IMR-90 (cell line): ENCODE measurements at regions not wholly inside any gene's neighbourhood (a gene's known extent, or its start where the extent isn't known, plus 50 kb on each side); places are given as distances from the start of the nearest gene placed in this dataset.

Source experiments
- ATAC-seq: fragments of 200-7000 bp; cut with Tn5 transposase; 2 replicates; pipeline ENCODE4 v1.9.1; 2020; ENCODE audit warnings: low read depth, mild to moderate bottlenecking, moderate library complexity
- BruUV-seq: library from RNA; stranded (reverse); fragments of 400-500 nt; replicated peaks from 2 replicates; lab custom pipeline; 2021; lab: Mats Ljungman, UMichigan
- CTCF ChIA-PET: fragments of 300-600 bp; formaldehyde crosslinking; extraction: SDS; loops from one replicate; lab custom pipeline; 2021; ENCODE audit warnings: antibody characterized with exemption; lab: Yijun Ruan, JAX
- POLR2A ChIA-PET: fragments of 300-600 bp; sonication (Branson Sonifier 250); formaldehyde crosslinking; loops from one replicate; lab custom pipeline; 2022; ENCODE audit warnings: antibody characterized with exemption; ENCODE audit not compliant: unreplicated experiment; lab: Charles Lee
- DNase-seq: peaks from one replicate; pipeline ENCODE4 v3.0.0; 2013
- H2AFZ ChIP-seq: replicated peaks from 2 replicates; pipeline ENCODE3; 2013; ENCODE audit warnings: low read length, mild to moderate bottlenecking; ENCODE audit not compliant: poor library complexity
- H2AK5ac ChIP-seq: 2 replicates; pipeline ENCODE4 v1.6.1; 2013; ENCODE audit warnings: low read depth, low read length, inconsistent platforms
- H2AK9ac ChIP-seq: replicated peaks from 2 replicates; pipeline ENCODE3; 2013; ENCODE audit warnings: mild to moderate bottlenecking, low read depth, low read length, moderate library complexity; ENCODE audit not compliant: poor library complexity
- H2BK120ac ChIP-seq: 2 replicates; pipeline ENCODE4 v1.6.1; 2013; ENCODE audit warnings: low read depth, low read length, inconsistent platforms
- H2BK15ac ChIP-seq: 3 replicates; pipeline ENCODE4 v1.6.1; 2013; ENCODE audit warnings: low read depth, low read length, inconsistent platforms
- H2BK20ac ChIP-seq: 2 replicates; pipeline ENCODE4 v1.6.1; 2013; ENCODE audit warnings: low read depth, mild to moderate bottlenecking, inconsistent platforms, low read length, moderate library complexity
- H2BK5ac ChIP-seq: 2 replicates; pipeline ENCODE4 v1.6.1; 2013; ENCODE audit warnings: mild to moderate bottlenecking, low read depth, low read length, inconsistent platforms; ENCODE audit not compliant: poor library complexity, severe bottlenecking
- H3K14ac ChIP-seq: replicated peaks from 2 replicates; pipeline ENCODE4 v1.6.1; 2013; ENCODE audit warnings: low read depth, low read length, inconsistent platforms
- H3K18ac ChIP-seq: 2 replicates; pipeline ENCODE4 v1.6.1; 2013; ENCODE audit warnings: low read depth, low read length, control low read depth
- H3K23ac ChIP-seq: 2 replicates; pipeline ENCODE4 v1.6.1; 2013; ENCODE audit warnings: low read depth, low read length, inconsistent platforms
- H3K27ac ChIP-seq: 2 replicates; pipeline ENCODE4 v1.5.1; 2013; ENCODE audit warnings: mild to moderate bottlenecking, control low read depth, low read length; ENCODE audit not compliant: insufficient read depth
- H3K27me3 ChIP-seq: 2 replicates; pipeline ENCODE4 v1.6.1; 2013; ENCODE audit warnings: low read length; ENCODE audit not compliant: control insufficient read depth, insufficient read depth
- H3K36me3 ChIP-seq: 2 replicates; pipeline ENCODE4 v1.6.1; 2013; ENCODE audit warnings: low read length, mixed read lengths; ENCODE audit not compliant: control insufficient read depth, insufficient read depth
- H3K4ac ChIP-seq: 2 replicates; pipeline ENCODE4 v1.6.1; 2013; ENCODE audit warnings: low read depth, low read length, inconsistent platforms
- H3K4me1 ChIP-seq: 2 replicates; pipeline ENCODE4 v1.6.1; 2013; ENCODE audit warnings: low read length, mixed read lengths; ENCODE audit not compliant: control insufficient read depth, insufficient read depth
- H3K4me2 ChIP-seq: 2 replicates; pipeline ENCODE4 v1.6.1; 2013; ENCODE audit warnings: low read depth, mild to moderate bottlenecking, control low read depth, low read length, moderate library complexity
- H3K4me3 ChIP-seq: 2 replicates; pipeline ENCODE4 v1.5.1; 2013; ENCODE audit warnings: low read depth, mild to moderate bottlenecking, control low read depth, low read length, moderate library complexity; ENCODE audit not compliant: insufficient read depth
- H3K56ac ChIP-seq: 2 replicates; pipeline ENCODE4 v1.6.1; 2013; ENCODE audit warnings: low read length, inconsistent platforms; ENCODE audit not compliant: insufficient read depth; ENCODE audit errors: extremely low read depth
- H3K79me1 ChIP-seq, 2 experiments: 2 replicates each; pipeline ENCODE4 v1.6.1; 2013; ENCODE audit warnings: low read length in 2 of 2, inconsistent platforms in 1 of 2, low read depth in 1 of 2
- H3K9ac ChIP-seq: 2 replicates; pipeline ENCODE4 v1.6.1; 2013; ENCODE audit warnings: low read depth, low read length, control low read depth
- H3K9me1 ChIP-seq: 2 replicates; pipeline ENCODE4 v1.6.1; 2013; ENCODE audit warnings: low read length, inconsistent platforms; ENCODE audit not compliant: insufficient read depth
- H3K9me3 ChIP-seq: 2 replicates; pipeline ENCODE4 v1.6.1; 2013; ENCODE audit warnings: low read length; ENCODE audit not compliant: control insufficient read depth, insufficient read depth
- H4K20me1 ChIP-seq: 2 replicates; pipeline ENCODE4 v1.6.1; 2013; ENCODE audit warnings: low read length, inconsistent platforms; ENCODE audit not compliant: insufficient read depth
- H4K5ac ChIP-seq: 2 replicates; pipeline ENCODE4 v1.6.1; 2013; ENCODE audit warnings: mild to moderate bottlenecking, low read depth, low read length, control low read depth
- H4K8ac ChIP-seq, 2 experiments: 2 replicates each; pipeline ENCODE4 v1.6.1; 2013; ENCODE audit warnings: low read depth in 2 of 2, low read length in 2 of 2, control low read depth in 1 of 2, inconsistent platforms in 1 of 2
- H4K91ac ChIP-seq: 2 replicates; pipeline ENCODE4 v1.6.1; 2013; ENCODE audit warnings: low read depth, low read length, inconsistent platforms; ENCODE audit not compliant: insufficient read depth
- BHLHE40 ChIP-seq: fragments of 150-350 bp; IDR thresholded peaks from 2 replicates; pipeline ENCODE4 v1.6.1; 2016; ENCODE audit warnings: mild to moderate bottlenecking, low read depth, low read length
- CEBPB ChIP-seq: IDR thresholded peaks from 2 replicates; pipeline ENCODE4 v1.6.1; 2012; ENCODE audit warnings: low read depth, low read length, improper control_type of control experiment
- CTCF ChIP-seq: conservative IDR thresholded peaks from 2 replicates; pipeline ENCODE4 v1.5.1; 2012; ENCODE audit warnings: mild to moderate bottlenecking, low read depth, low read length, improper control_type of control experiment
- ELK1 ChIP-seq: fragments of 150-350 bp; IDR thresholded peaks from 2 replicates; pipeline ENCODE4 v1.6.1; 2016; ENCODE audit warnings: low read depth, mild to moderate bottlenecking, low read length, moderate library complexity, borderline replicate concordance
- FOS ChIP-seq: fragments of 150-350 bp; IDR thresholded peaks from 2 replicates; pipeline ENCODE4 v1.6.1; 2016; ENCODE audit warnings: low read depth, low read length
- MAFK ChIP-seq: IDR thresholded peaks from 2 replicates; pipeline ENCODE4 v1.6.1; 2012; ENCODE audit warnings: low read depth, low read length, improper control_type of control experiment
- MAZ ChIP-seq: IDR thresholded peaks from 2 replicates; pipeline ENCODE4 v1.6.1; 2012; ENCODE audit warnings: low read depth, mild to moderate bottlenecking, low read length, improper control_type of control experiment, moderate library complexity, borderline replicate concordance
- MXI1 ChIP-seq: IDR thresholded peaks from 2 replicates; pipeline ENCODE4 v1.6.1; 2012; ENCODE audit warnings: low read depth, mild to moderate bottlenecking, low read length, moderate library complexity, borderline replicate concordance
- NFE2L2 ChIP-seq: fragments of 150-350 bp; IDR thresholded peaks from 2 replicates; pipeline ENCODE4 v1.6.1; 2016; ENCODE audit warnings: low read depth, mild to moderate bottlenecking, low read length
- POLR2A ChIP-seq: IDR thresholded peaks from 2 replicates; pipeline ENCODE4 v1.6.1; 2012; ENCODE audit warnings: mild to moderate bottlenecking, low read depth, low read length
- RAD21 ChIP-seq: IDR thresholded peaks from 2 replicates; pipeline ENCODE4 v1.6.1; 2012; ENCODE audit warnings: low read length, improper control_type of control experiment
- RCOR1 ChIP-seq: IDR thresholded peaks from 2 replicates; pipeline ENCODE4 v1.6.1; 2012; ENCODE audit warnings: mild to moderate bottlenecking, low read length, improper control_type of control experiment; ENCODE audit not compliant: insufficient replicate concordance
- RFX5 ChIP-seq: IDR thresholded peaks from 2 replicates; pipeline ENCODE4 v1.8.0; 2012; ENCODE audit warnings: low read depth, mild to moderate bottlenecking, low read length, moderate library complexity
- SMC3 ChIP-seq: fragments of 150-350 bp; IDR thresholded peaks from 2 replicates; pipeline ENCODE4 v1.6.1; 2016; ENCODE audit warnings: low read depth, mild to moderate bottlenecking, antibody characterized with exemption, low read length, moderate library complexity
- USF2 ChIP-seq: fragments of 150-350 bp; IDR thresholded peaks from 2 replicates; pipeline ENCODE4 v1.6.1; 2017; ENCODE audit warnings: mild to moderate bottlenecking, antibody characterized with exemption, low read length, low read depth
- WGBS, 2 experiments: methylation state at CpG; one replicate each; pipeline versions ENCODE4 v1.1.5 to v1.1.7; 2013; ENCODE audit warnings: missing lambda C conversion rate in 2 of 2; ENCODE audit not compliant: insufficient read length in 1 of 2; ENCODE audit errors: extremely low coverage in 2 of 2; 5-methylcytosine and 5-hydroxymethylcytosine counted together
- dilution Hi-C: fragments of 300-500 bp; cut with HindIII; formaldehyde crosslinking; loops from one replicate; pipeline ENCODE4 v1.14.3; 2018; ENCODE audit warnings: low sequenced_read_pairs; ENCODE audit not compliant: unreplicated experiment
- in situ Hi-C: fragments of 300-500 bp; cut with MboI; formaldehyde crosslinking; loops from 3 replicates; pipeline ENCODE4 v1.14.3; 2019; ENCODE audit warnings: low sequenced_read_pairs, inconsistent platforms, mixed read lengths
- intact Hi-C: fragments of 100-400 bp; cut with micrococcal nuclease; formaldehyde crosslinking; loops from 2 replicates; pipeline ENCODE4 v1.10.0; 2022

GRCh38 chr6:71737953-71738352, 148.4 kb upstream of the RIMS1 start:
- ATAC-seq (no peak), DNase-seq (no peak)
- H3K9ac ChIP-seq: no peak overlapping the region
- dilution Hi-C loops (no loop called here), intact Hi-C loops (no loop called here), in situ Hi-C loops (no loop called here)
- H2AFZ ChIP-seq: no peak overlapping the region
- H3K9me3 ChIP-seq: no peaks in the 10 kb centered on the region
- no peak overlapping the region for H3K18ac ChIP-seq
- H3K14ac ChIP-seq: no peak overlapping the region
- no peak overlapping the region for H2BK120ac ChIP-seq
- H4K20me1 ChIP-seq: no peaks in the 10 kb centered on the region
- H4K5ac ChIP-seq: no peak overlapping the region
- H4K8ac ChIP-seq: no peak overlapping the region
- no peak overlapping the region for H2BK5ac ChIP-seq
- BruUV-seq: no TSS peak
- no peak for TF ChIP-seq NFE2L2
- no peak for TF ChIP-seq FOS
- TF ChIP-seq RAD21: no peak
- no peak for TF ChIP-seq MAFK
- no peak for TF ChIP-seq POLR2A
- no peak for TF ChIP-seq SMC3
- no peak for TF ChIP-seq RCOR1
- TF ChIP-seq RFX5: no peak
- TF ChIP-seq MAZ: no peak
- TF ChIP-seq MXI1: no peak
- TF ChIP-seq USF2: no peak
- no peak for TF ChIP-seq CTCF
- TF ChIP-seq CEBPB: no peak
- no peak for TF ChIP-seq ELK1
- no peak for TF ChIP-seq BHLHE40
- no peak overlapping the region for H2BK15ac ChIP-seq
- no peak overlapping the region for H2AK9ac ChIP-seq
- no peak overlapping the region for H3K4ac ChIP-seq
- POLR2A ChIA-PET: no interaction called here
- no peak overlapping the region for H2AK5ac ChIP-seq
- no peak overlapping the region for H3K27ac ChIP-seq
- CTCF ChIA-PET: no interaction called here
- no peak overlapping the region for H3K23ac ChIP-seq
- no peaks in the 10 kb centered on the region for H3K9me1 ChIP-seq
- no peak overlapping the region for H3K56ac ChIP-seq
- H3K27me3 ChIP-seq: no peaks in the 10 kb centered on the region
- no peaks in the 10 kb centered on the region for H3K4me1 ChIP-seq
- H3K4me3 ChIP-seq: no peak overlapping the region
- no peak overlapping the region for H4K91ac ChIP-seq
- H3K79me1 ChIP-seq: no peaks in the 10 kb centered on the region
- no peak overlapping the region for H2BK20ac ChIP-seq
- no peak overlapping the region for H3K4me2 ChIP-seq
- no peaks in the 10 kb centered on the region for H3K36me3 ChIP-seq
- WGBS, 2 experiments: no CpG with 5 or more reads among the region's 1 CpG
